Spleen (tissue), 11 donors: ENCODE measurements at regions not wholly inside any gene's neighbourhood (a gene's known extent, or its start where the extent isn't known, plus 50 kb on each side); places are given as distances from the start of the nearest gene placed in this dataset.
"Not testable (repeated sequence)": the region's sequence is repeated elsewhere in the genome, so short reads cannot be mapped to it uniquely, and the experiment has no call there.

ENCODE experiments used
- DNase-seq: peaks from one replicate; pipeline ENCODE4 v3.0.0-alpha.2; 2020
- H3K27ac ChIP-seq, 8 donors: fragments of 200-600 bp; sonication (generic) in 7 of 8; 1 replicate in 4 of 8; 2 replicates in 4 of 8; pipeline versions ENCODE4 v1.5.0 to v1.8.0; 2016 to 2021; ENCODE audit warnings: inconsistent platforms in 4 of 8, mild to moderate bottlenecking in 4 of 8, moderate library complexity in 1 of 8
- H3K27me3 ChIP-seq, 7 donors: fragments of 200-600 bp; sonication (generic) in 6 of 7; replicated peaks in 1 of 7; 1 replicate in 4 of 7; 2 replicates in 3 of 7; pipeline versions ENCODE4 v1.5.0 to v1.8.0; 2016 to 2021; ENCODE audit warnings: inconsistent platforms in 3 of 7, mild to moderate bottlenecking in 1 of 7
- H3K36me3 ChIP-seq, 6 donors: fragments of 200-600 bp; sonication (generic) in 5 of 6; 1 replicate in 4 of 6; 2 replicates in 2 of 6; pipeline versions ENCODE4 v1.5.0 to v1.8.0; 2016 to 2021; ENCODE audit warnings: inconsistent platforms in 2 of 6
- H3K4me1 ChIP-seq, 6 donors: fragments of 200-600 bp; sonication (generic) in 5 of 6; 1 replicate in 3 of 6; 2 replicates in 3 of 6; pipeline versions ENCODE4 v1.5.0 to v1.8.0; 2016 to 2021; ENCODE audit warnings: inconsistent platforms in 3 of 6
- H3K4me3 ChIP-seq, 8 donors: fragments of 200-600 bp; sonication (generic) in 7 of 8; 1 replicate in 4 of 8; 2 replicates in 4 of 8; pipeline versions ENCODE4 v1.5.0 to v1.8.0; 2016 to 2021; ENCODE audit warnings: inconsistent platforms in 4 of 8, mild to moderate bottlenecking in 4 of 8, moderate library complexity in 2 of 8
- H3K9me3 ChIP-seq, 8 donors: fragments of 200-600 bp; sonication (generic) in 7 of 8; 1 replicate in 4 of 8; 2 replicates in 4 of 8; pipeline versions ENCODE4 v1.5.0 to v1.8.0; 2016 to 2021; ENCODE audit warnings: inconsistent platforms in 4 of 8
- CTCF ChIP-seq, 11 experiments: fragments of 200-600 bp in 7 of 11; fragments of 450-650 bp in 4 of 11; sonication (generic) in 4 of 11; IDR thresholded peaks in 8 of 11; conservative IDR thresholded peaks in 3 of 11; 1 replicate in 7 of 11; 2 replicates in 4 of 11; pipeline versions ENCODE4 v1.4.0 to v1.8.0; 2016 to 2021; ENCODE audit warnings: antibody characterized with exemption in 11 of 11, inconsistent platforms in 4 of 11, mild to moderate bottlenecking in 1 of 11
- POLR2A ChIP-seq, 3 donors: fragments of 450-650 bp; IDR thresholded peaks; one replicate each; pipeline ENCODE4 v1.5.1; 2017; ENCODE audit warnings: antibody characterized with exemption in 3 of 3, mild to moderate bottlenecking in 1 of 3
- POLR2AphosphoS5 ChIP-seq, 3 donors: sonication (generic); formaldehyde crosslinking; IDR thresholded peaks; one replicate each; pipeline ENCODE4 v1.5.1; 2017; ENCODE audit warnings: antibody characterized with exemption in 3 of 3
- WGBS, 5 donors: extraction: QIAGEN DNeasy Blood & Tissue Kit in 3 of 5; methylation state at CpG; one replicate each; pipeline versions ENCODE4 v1.1.5 to v1.1.7; 2013 to 2018; 5-methylcytosine and 5-hydroxymethylcytosine counted together
- intact Hi-C: fragments of 100-400 bp; cut with DNase I; formaldehyde crosslinking; loops from one replicate; pipeline ENCODE4 v1.15.0; 2023; ENCODE audit warnings: low total_unique reads
- donor health status: healthy with polysubstance abuse.
- donor health status: DM: no; HTN: no; CAD: no; lungs with moderate emphysema.
- donor health status: DM: no; HTN: no; CAD: no.
- donor health status: Bipolar disorder and iron deficiency.
- donor health status: healthy.
- donor health status: DM: no; HTN: no; CAD: no.
- donor health status: DM: yes; HTN: yes; CAD: no.

DNA sequence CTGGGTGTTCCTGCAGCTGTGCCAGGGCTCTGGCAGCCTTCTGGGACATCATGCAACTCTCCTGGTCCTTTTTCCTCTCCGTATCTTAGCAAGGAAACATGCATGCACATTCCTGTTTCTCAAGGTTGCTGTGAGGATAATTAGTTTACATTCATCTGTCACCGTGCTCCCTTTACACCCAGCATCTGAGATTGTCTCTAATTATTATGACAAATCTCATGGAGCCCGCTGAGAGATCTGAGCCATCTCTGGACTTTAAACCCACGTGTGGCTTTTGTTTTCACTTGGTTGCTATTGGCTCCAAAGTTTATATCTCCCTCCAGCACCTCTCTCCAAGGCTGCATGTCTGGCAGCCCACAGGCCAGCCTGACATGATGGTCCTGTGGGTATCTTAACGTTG is 167.6 kb downstream of the UNC5CL start:
- no peak overlapping the region for H3K4me3 ChIP-seq
- H3K36me3 ChIP-seq, result no peaks in the 10 kb centered on the region
- no peak for TF ChIP-seq POLR2AphosphoS5 (IDR thresholded peaks at IDR 0.05)
- no peak for TF ChIP-seq POLR2A (IDR thresholded peaks at IDR 0.05)
- TF ChIP-seq CTCF (IDR thresholded peaks at IDR 0.05 in 8 of 11, conservative IDR thresholded peaks at IDR 0.05 in 3 of 11), result no peak
- no peak overlapping the region for H3K27ac ChIP-seq
- intact Hi-C loops, result no loop called here
- H3K4me1 ChIP-seq, result no peaks in the 10 kb centered on the region
- H3K27me3 ChIP-seq, result peaks cover 0 to 29% (median 0%) of the 10 kb centered on the region in 7 donors
- H3K9me3 ChIP-seq, result peaks cover 0 to 3% (median 0%) of the 10 kb centered on the region in 8 donors
- WGBS, 5 donors, result 55 to 78% (median 61%) methylated on average over 5 of the region's 5 CpGs
- DNase-seq, result no peak

DNA sequence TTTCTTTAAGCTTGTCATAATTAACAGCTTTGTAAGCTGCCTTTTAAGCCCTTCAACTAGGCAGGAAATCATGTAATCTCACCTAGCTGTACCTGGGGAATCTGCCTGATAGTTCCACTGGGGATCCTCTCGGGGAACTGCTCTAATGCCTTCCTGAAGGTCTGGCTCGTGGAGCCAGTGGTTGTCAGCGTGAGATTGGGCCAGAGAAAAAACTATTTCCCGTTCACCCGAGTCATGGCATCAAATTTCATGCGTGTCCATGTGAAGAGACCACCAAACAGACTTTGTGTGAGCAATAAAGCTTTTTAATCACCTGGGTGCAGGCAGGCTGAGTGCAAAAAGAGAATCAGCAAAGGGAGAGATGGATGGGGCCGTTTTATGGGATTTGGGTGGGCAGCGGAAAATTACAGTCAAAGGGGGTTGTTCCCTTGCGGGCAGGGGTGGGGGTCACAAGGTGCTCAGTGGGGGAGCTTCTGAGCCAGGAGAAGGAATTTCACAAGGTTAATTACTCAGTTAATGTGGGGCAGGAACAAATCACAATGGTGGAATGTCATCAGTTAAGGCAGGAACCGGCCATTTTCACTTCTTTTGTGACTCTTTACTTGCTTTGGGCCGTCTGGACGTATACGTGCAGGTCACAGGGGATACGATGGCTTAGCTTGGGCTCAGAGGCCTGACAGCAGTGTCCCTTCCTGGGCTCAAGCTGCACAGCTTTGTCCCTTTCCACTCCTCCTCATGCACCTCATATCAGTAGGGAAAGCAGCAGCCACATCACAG is 170.7 kb downstream of the UNC5CL start:
- H3K4me1 ChIP-seq, DNase-seq, H3K4me3 ChIP-seq, H3K36me3 ChIP-seq, H3K27ac ChIP-seq, intact Hi-C loops, H3K27me3 ChIP-seq: not testable (repeated sequence)
- peaks cover 0 to 29% (median 11%) of the 10 kb centered on the region in 8 donors for H3K9me3 ChIP-seq
- 80 to 86% (median 84%) methylated on average over 14 of the region's 14 CpGs for WGBS, 5 donors

DNA sequence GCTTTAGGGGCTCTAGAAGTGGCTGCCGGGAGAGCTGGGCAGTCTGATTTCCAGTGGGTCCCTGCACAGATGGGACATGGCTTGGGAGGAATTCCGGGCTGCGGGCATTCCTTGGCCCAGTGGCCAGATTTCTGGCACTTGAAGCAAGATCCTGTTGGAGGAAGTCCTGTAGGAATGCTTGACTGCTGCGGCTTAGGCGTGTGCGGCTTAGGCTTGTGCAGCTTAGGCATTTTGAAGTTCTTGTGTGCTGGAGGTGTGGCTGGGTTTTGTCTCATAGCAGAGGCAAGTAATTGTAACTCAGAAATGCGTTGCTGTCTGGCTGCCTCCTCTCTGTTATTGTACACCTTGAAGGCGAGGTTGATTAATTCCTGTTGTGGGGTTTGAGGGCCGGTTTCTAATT is 171.5 kb downstream of the UNC5CL start:
- H3K4me1 ChIP-seq, intact Hi-C loops: not testable (repeated sequence)
- WGBS, 5 donors, result 73 to 82% (median 78%) methylated on average over 9 of the region's 9 CpGs

DNA sequence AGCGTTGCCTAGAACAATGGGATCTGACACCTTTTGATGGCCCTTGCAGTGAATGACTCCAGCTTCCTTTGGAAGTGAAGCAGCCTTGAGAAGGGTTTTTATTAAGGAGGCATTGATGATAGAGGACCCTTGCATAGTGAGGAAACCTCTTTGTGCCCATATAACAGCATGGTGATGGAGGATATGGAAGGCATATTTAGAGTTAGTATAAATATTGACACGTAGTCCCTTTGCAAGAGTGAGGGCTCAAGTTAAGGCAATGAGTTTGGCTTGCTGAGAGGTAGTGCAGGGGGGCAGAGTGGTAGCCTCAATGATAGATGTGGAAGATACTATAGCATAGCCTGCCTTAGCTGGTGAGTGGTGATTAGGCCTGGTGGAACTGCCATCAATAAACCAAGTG is 173.8 kb downstream of the UNC5CL start:
- H3K4me1 ChIP-seq, H3K27me3 ChIP-seq, DNase-seq, H3K36me3 ChIP-seq, H3K4me3 ChIP-seq, H3K27ac ChIP-seq, intact Hi-C loops: not testable (repeated sequence)
- peaks cover 0 to 29% (median 11%) of the 10 kb centered on the region in 8 donors for H3K9me3 ChIP-seq
- 67 to 90% (median 81%) methylated on average over 2 of the region's 2 CpGs for WGBS, 5 donors

More for the DNA sequence above, 171.5 kb downstream of the UNC5CL start:
- not testable (repeated sequence) for H3K27ac ChIP-seq, H3K36me3 ChIP-seq, H3K4me3 ChIP-seq, DNase-seq, H3K27me3 ChIP-seq
- H3K9me3 ChIP-seq, result peaks cover 0 to 29% (median 11%) of the 10 kb centered on the region in 8 donors

- no peak for DNase-seq
- TF ChIP-seq POLR2A (IDR thresholded peaks at IDR 0.05), result no peak
- TF ChIP-seq POLR2AphosphoS5 (IDR thresholded peaks at IDR 0.05), result no peak
- no peak for TF ChIP-seq CTCF (IDR thresholded peaks at IDR 0.05 in 8 of 11, conservative IDR thresholded peaks at IDR 0.05 in 3 of 11)
- Histone ChIP-seq H3K36me3 (no peaks in the 10 kb centered on the region), H3K4me3 (no peak overlapping the region), H3K9me3 (peaks cover 0 to 17% (median 7%) of the 10 kb centered on the region in 8 donors), H3K27me3 (peaks cover 0 to 5% (median 0%) of the 10 kb centered on the region in 7 donors), H3K27ac (no peak overlapping the region), H3K4me1 (no peaks in the 10 kb centered on the region)
- 42 to 74% (median 68%) methylated on average over 2 of the region's 2 CpGs for WGBS, 5 donors
- intact Hi-C loops, result no loop called here
These were observed 178.6 kb downstream of the UNC5CL start for GRCh38 chr6:40860443-40860842.
